ENCODE measurements at regions not wholly inside any gene's neighbourhood (a gene's known extent, or its start where the extent isn't known, plus 50 kb on each side); places are given as distances from the start of the nearest gene placed in this dataset.

DNA sequence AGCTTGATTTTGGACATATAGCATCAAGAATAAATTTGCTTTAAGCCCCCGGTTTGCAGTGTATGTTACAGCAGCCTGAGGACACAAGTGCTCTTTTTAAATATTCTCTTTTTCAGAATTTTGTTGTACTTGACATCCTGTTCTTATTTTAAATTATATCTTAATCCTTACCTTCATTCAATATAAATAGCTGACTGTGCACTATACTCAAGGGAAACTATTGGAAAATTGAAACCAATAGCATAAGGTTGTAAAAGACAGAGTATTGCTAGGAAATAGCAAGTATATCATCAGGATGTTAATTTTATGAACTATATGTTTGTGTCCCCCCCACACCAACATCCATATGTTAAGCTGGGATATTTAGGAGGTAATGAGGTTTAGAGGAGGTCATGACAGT, 120.4 kb upstream of the CDH10 start:
- DNase-seq (ENCODE audit: unreplicated experiment): no peak
- no peaks in the 10 kb centered on the region for H3K4me1 Mint-ChIP-seq (ENCODE audit: insufficient read depth, unreplicated experiment)
- H3K4me3 Mint-ChIP-seq (ENCODE audit: unreplicated experiment): no peak overlapping the region
- no peaks in the 10 kb centered on the region for H3K27me3 Mint-ChIP-seq (ENCODE audit: insufficient read depth, unreplicated experiment)
- intact Hi-C loops (cut with micrococcal nuclease): no loop called here
- no TSS peak for BruUV-seq (replicated peaks)
- TF ChIP-seq, protein P1, sequence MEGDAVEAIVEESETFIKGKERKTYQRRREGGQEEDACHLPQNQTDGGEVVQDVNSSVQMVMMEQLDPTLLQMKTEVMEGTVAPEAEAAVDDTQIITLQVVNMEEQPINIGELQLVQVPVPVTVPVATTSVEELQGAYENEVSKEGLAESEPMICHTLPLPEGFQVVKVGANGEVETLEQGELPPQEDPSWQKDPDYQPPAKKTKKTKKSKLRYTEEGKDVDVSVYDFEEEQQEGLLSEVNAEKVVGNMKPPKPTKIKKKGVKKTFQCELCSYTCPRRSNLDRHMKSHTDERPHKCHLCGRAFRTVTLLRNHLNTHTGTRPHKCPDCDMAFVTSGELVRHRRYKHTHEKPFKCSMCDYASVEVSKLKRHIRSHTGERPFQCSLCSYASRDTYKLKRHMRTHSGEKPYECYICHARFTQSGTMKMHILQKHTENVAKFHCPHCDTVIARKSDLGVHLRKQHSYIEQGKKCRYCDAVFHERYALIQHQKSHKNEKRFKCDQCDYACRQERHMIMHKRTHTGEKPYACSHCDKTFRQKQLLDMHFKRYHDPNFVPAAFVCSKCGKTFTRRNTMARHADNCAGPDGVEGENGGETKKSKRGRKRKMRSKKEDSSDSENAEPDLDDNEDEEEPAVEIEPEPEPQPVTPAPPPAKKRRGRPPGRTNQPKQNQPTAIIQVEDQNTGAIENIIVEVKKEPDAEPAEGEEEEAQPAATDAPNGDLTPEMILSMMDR (IDR thresholded peaks at IDR 0.05; ENCODE audit: unreplicated experiment): no peak
- H3K36me3 Mint-ChIP-seq (ENCODE audit: insufficient read depth, unreplicated experiment): no peaks in the 10 kb centered on the region
- ChIA-PET CTCF (interaction anchor here (0.8 to 1.0 kb wide), 2 partner anchors 58 to 113 kb away, joined by 3 read pairs; no protein-coding TSS in a partner anchor), POLR2A (no interaction called here)
- peaks cover 13% of the 10 kb centered on the region for H3K9me3 Mint-ChIP-seq (ENCODE audit: unreplicated experiment)
- H3K27ac Mint-ChIP-seq (ENCODE audit: low read depth, unreplicated experiment): no peak overlapping the region

GRCh38 chr5:24750355-24750754, 105.6 kb upstream of the CDH10 start:
- TF ChIP-seq, protein P1 (IDR thresholded peaks at IDR 0.05; ENCODE audit: unreplicated experiment): no peak
- no TSS peak for BruUV-seq (replicated peaks)
- Mint-ChIP-seq H3K9me3 (ENCODE audit: unreplicated experiment) (peaks cover 16% of the 10 kb centered on the region), H3K27me3 (ENCODE audit: insufficient read depth, unreplicated experiment) (no peaks in the 10 kb centered on the region), H3K4me3 (ENCODE audit: unreplicated experiment) (no peak overlapping the region), H3K36me3 (ENCODE audit: insufficient read depth, unreplicated experiment) (no peaks in the 10 kb centered on the region), H3K4me1 (ENCODE audit: insufficient read depth, unreplicated experiment) (peaks cover 6% of the 10 kb centered on the region), H3K27ac (ENCODE audit: low read depth, unreplicated experiment) (no peak overlapping the region)
- ChIA-PET POLR2A (no interaction called here), CTCF (interaction anchor here (0.6 kb wide), 2 partner anchors 14 to 91 kb away, joined by 3 read pairs; no protein-coding TSS in a partner anchor)
- no peak for DNase-seq (ENCODE audit: unreplicated experiment)
- intact Hi-C loops (cut with micrococcal nuclease): no loop called here

GRCh38 chr5:24749701-24750100, 104.9 kb upstream of the CDH10 start:
- Mint-ChIP-seq H3K27ac (ENCODE audit: low read depth, unreplicated experiment) (no peak overlapping the region), H3K36me3 (ENCODE audit: insufficient read depth, unreplicated experiment) (no peaks in the 10 kb centered on the region), H3K4me1 (ENCODE audit: insufficient read depth, unreplicated experiment) (peaks cover 6% of the 10 kb centered on the region), H3K27me3 (ENCODE audit: insufficient read depth, unreplicated experiment) (no peaks in the 10 kb centered on the region), H3K9me3 (ENCODE audit: unreplicated experiment) (peaks cover 16% of the 10 kb centered on the region), H3K4me3 (ENCODE audit: unreplicated experiment) (no peak overlapping the region)
- POLR2A ChIA-PET: no interaction called here
- CTCF ChIA-PET: interaction anchor here (0.6 kb wide), 1 partner anchor 15 kb away, joined by 3 read pairs; no protein-coding TSS in a partner anchor
- TF ChIP-seq, protein P1 (IDR thresholded peaks at IDR 0.05; ENCODE audit: unreplicated experiment): no peak
- no TSS peak for BruUV-seq (replicated peaks)
- DNase-seq (ENCODE audit: unreplicated experiment): no peak
- intact Hi-C loops (cut with micrococcal nuclease): no loop called here

GRCh38 chr5:24747327-24747726, 102.5 kb upstream of the CDH10 start:
- H3K4me3 Mint-ChIP-seq (ENCODE audit: unreplicated experiment): no peak overlapping the region
- POLR2A ChIA-PET: no interaction called here
- peaks cover 9% of the 10 kb centered on the region for H3K9me3 Mint-ChIP-seq (ENCODE audit: unreplicated experiment)
- no TSS peak for BruUV-seq (replicated peaks)
- H3K4me1 Mint-ChIP-seq (ENCODE audit: insufficient read depth, unreplicated experiment): peaks cover 6% of the 10 kb centered on the region
- CTCF ChIA-PET: interaction anchor here (0.8 to 1.1 kb wide), 2 partner anchors 104 to 260 kb away, joined by 3 read pairs; no protein-coding TSS in a partner anchor
- no peaks in the 10 kb centered on the region for H3K36me3 Mint-ChIP-seq (ENCODE audit: insufficient read depth, unreplicated experiment)
- DNase-seq (ENCODE audit: unreplicated experiment): no peak
- TF ChIP-seq, protein P1 (IDR thresholded peaks at IDR 0.05; ENCODE audit: unreplicated experiment): no peak
- H3K27ac Mint-ChIP-seq (ENCODE audit: low read depth, unreplicated experiment): no peak overlapping the region
- intact Hi-C loops (cut with micrococcal nuclease): no loop called here
- no peaks in the 10 kb centered on the region for H3K27me3 Mint-ChIP-seq (ENCODE audit: insufficient read depth, unreplicated experiment)

All from MCF 10A (cell line).